H9 (cell line): ENCODE measurements at regions not wholly inside any gene's neighbourhood (a gene's known extent, or its start where the extent isn't known, plus 50 kb on each side); places are given as distances from the start of the nearest gene placed in this dataset.

Experiments used
- DNase-seq: peaks from one replicate; pipeline ENCODE4 v3.0.0-alpha.2; 2017
- H2AFZ ChIP-seq: one replicate; pipeline ENCODE4 v1.6.1; 2013; ENCODE audit warnings: mild to moderate bottlenecking, low read length, control low read depth, moderate library complexity
- H2AK5ac ChIP-seq: 2 replicates; pipeline ENCODE4 v1.6.1; 2013; ENCODE audit warnings: low read length, control low read depth, mixed read lengths; ENCODE audit not compliant: insufficient read length
- H2BK120ac ChIP-seq: one replicate; pipeline ENCODE4 v1.6.1; 2013; ENCODE audit warnings: low read depth, mild to moderate bottlenecking, low read length, control low read depth, inconsistent platforms; ENCODE audit not compliant: poor library complexity, severe bottlenecking
- H2BK12ac ChIP-seq: 2 replicates; pipeline ENCODE4 v1.6.1; 2013; ENCODE audit warnings: low read length, control low read depth, mixed read lengths, low read depth; ENCODE audit not compliant: insufficient read length
- H2BK15ac ChIP-seq: 2 replicates; pipeline ENCODE4 v1.6.1; 2013; ENCODE audit warnings: low read depth, low read length, control low read depth
- H2BK20ac ChIP-seq: one replicate; pipeline ENCODE4 v1.6.1; 2013; ENCODE audit warnings: low read depth, mild to moderate bottlenecking, low read length, control low read depth, inconsistent platforms; ENCODE audit not compliant: poor library complexity, severe bottlenecking
- H2BK5ac ChIP-seq: 2 replicates; pipeline ENCODE4 v1.6.1; 2013; ENCODE audit warnings: low read length, control low read depth, mixed read lengths; ENCODE audit not compliant: insufficient read length
- H3K14ac ChIP-seq: 2 replicates; pipeline ENCODE4 v1.6.1; 2013; ENCODE audit warnings: low read length, control low read depth; ENCODE audit not compliant: insufficient read depth
- H3K18ac ChIP-seq: 2 replicates; pipeline ENCODE4 v1.6.1; 2013; ENCODE audit warnings: low read depth, mild to moderate bottlenecking, mixed read lengths, low read length, control low read depth; ENCODE audit not compliant: insufficient read length
- H3K23ac ChIP-seq: 2 replicates; pipeline ENCODE4 v1.6.1; 2013; ENCODE audit warnings: low read length, control low read depth, mixed read lengths, low read depth; ENCODE audit not compliant: insufficient read length
- H3K23me2 ChIP-seq: 2 replicates; pipeline ENCODE4 v1.6.1; 2013; ENCODE audit warnings: low read depth, mild to moderate bottlenecking, mixed read lengths, low read length, control low read depth; ENCODE audit not compliant: insufficient read length, poor library complexity, severe bottlenecking
- H3K27ac ChIP-seq: 2 replicates; pipeline ENCODE4 v1.5.1; 2013; ENCODE audit warnings: low read length, control low read depth, mixed read lengths, low read depth; ENCODE audit not compliant: insufficient read length
- H3K27me3 ChIP-seq: 2 replicates; pipeline ENCODE4 v1.6.1; 2013; ENCODE audit warnings: low read length, control low read depth, inconsistent platforms; ENCODE audit not compliant: insufficient read depth
- H3K4ac ChIP-seq: 2 replicates; pipeline ENCODE4 v1.6.1; 2013; ENCODE audit warnings: low read depth, mild to moderate bottlenecking, control low read depth, inconsistent platforms, low read length, moderate library complexity
- H3K4me1 ChIP-seq: 2 replicates; pipeline ENCODE4 v1.6.1; 2013; ENCODE audit warnings: low read length, control low read depth, inconsistent platforms; ENCODE audit not compliant: insufficient read depth
- H3K4me2 ChIP-seq: 2 replicates; pipeline ENCODE4 v1.6.1; 2013; ENCODE audit warnings: low read length, control low read depth, mixed read lengths; ENCODE audit not compliant: insufficient read length, insufficient read depth
- H3K56ac ChIP-seq: 2 replicates; pipeline ENCODE4 v1.6.1; 2013; ENCODE audit warnings: low read depth, mild to moderate bottlenecking, mixed read lengths, low read length, control low read depth; ENCODE audit not compliant: insufficient read length
- H3K79me1 ChIP-seq: 2 replicates; pipeline ENCODE4 v1.6.1; 2013; ENCODE audit warnings: low read depth, mild to moderate bottlenecking, moderate library complexity, low read length, control low read depth, inconsistent platforms; ENCODE audit not compliant: insufficient read depth, poor library complexity, severe bottlenecking
- H3K79me2 ChIP-seq: 2 replicates; pipeline ENCODE4 v1.6.1; 2013; ENCODE audit warnings: low read length, control low read depth, inconsistent platforms; ENCODE audit not compliant: insufficient read depth
- H3K9ac ChIP-seq: 2 replicates; pipeline ENCODE4 v1.6.1; 2013; ENCODE audit warnings: low read length, control low read depth, mixed read lengths; ENCODE audit not compliant: insufficient read length; ENCODE audit errors: extremely low read depth
- H3K9me3 ChIP-seq: one replicate; pipeline ENCODE4 v1.6.1; 2013; ENCODE audit warnings: low read depth, low read length, inconsistent platforms; ENCODE audit not compliant: control insufficient read depth
- H3T11ph ChIP-seq: one replicate; pipeline ENCODE4 v1.6.1; 2013; ENCODE audit warnings: mild to moderate bottlenecking, low read length, control low read depth, inconsistent platforms
- H4K20me1 ChIP-seq: one replicate; pipeline ENCODE4 v1.6.1; 2013; ENCODE audit not compliant: control insufficient read depth, insufficient read length, insufficient read depth
- H4K5ac ChIP-seq: 2 replicates; pipeline ENCODE4 v1.6.1; 2013; ENCODE audit warnings: low read depth, mild to moderate bottlenecking, mixed read lengths, low read length, control low read depth; ENCODE audit not compliant: insufficient read length
- H4K8ac ChIP-seq: replicated peaks from 2 replicates; pipeline ENCODE4 v1.6.1; 2013; ENCODE audit warnings: low read length, control low read depth, mixed read lengths, low read depth; ENCODE audit not compliant: insufficient read length
- H4K91ac ChIP-seq: 2 replicates; pipeline ENCODE4 v1.6.1; 2013; ENCODE audit warnings: low read depth, mild to moderate bottlenecking, moderate library complexity, mixed read lengths, low read length, control low read depth; ENCODE audit not compliant: insufficient read length
- H3K27ac Mint-ChIP-seq, 3 experiments: 2 replicates in 2 of 3; 3 replicates in 1 of 3; pipeline ENCODE4 v1.8.0; 2020 to 2021; ENCODE audit warnings: mixed read lengths in 3 of 3, mild to moderate bottlenecking in 1 of 3, moderate library complexity in 1 of 3
- H3K27me3 Mint-ChIP-seq: 2 replicates; pipeline ENCODE4 v1.8.0; 2021; ENCODE audit warnings: low read depth, mild to moderate bottlenecking, moderate library complexity, mixed read lengths
- H3K36me3 Mint-ChIP-seq, 3 experiments: 2 replicates in 2 of 3; 3 replicates in 1 of 3; pipeline ENCODE4 v1.8.0; 2020 to 2021; ENCODE audit warnings: low read depth in 3 of 3, mixed read lengths in 3 of 3; ENCODE audit not compliant: insufficient read depth in 1 of 3
- H3K4me1 Mint-ChIP-seq, 2 experiments: 2 replicates each; pipeline ENCODE4 v1.8.0; 2020; ENCODE audit warnings: mixed read lengths in 2 of 2
- H3K4me3 Mint-ChIP-seq, 2 experiments: 2 replicates in 1 of 2; 3 replicates in 1 of 2; pipeline ENCODE4 v1.8.0; 2020 to 2021; ENCODE audit warnings: mild to moderate bottlenecking in 2 of 2, mixed read lengths in 2 of 2, moderate library complexity in 1 of 2
- H3K9me3 Mint-ChIP-seq, 2 experiments: 2 replicates in 1 of 2; 3 replicates in 1 of 2; pipeline ENCODE4 v1.8.0; 2020; ENCODE audit warnings: mild to moderate bottlenecking in 2 of 2, mixed read lengths in 2 of 2, moderate library complexity in 1 of 2
- CTCF ChIP-seq: fragments of 200-600 bp; sonication (generic); conservative IDR thresholded peaks from 3 replicates; pipeline ENCODE4 v1.8.0; 2021; ENCODE audit warnings: antibody characterized with exemption, mild to moderate bottlenecking
- WGBS: extraction: QIAGEN DNeasy Blood & Tissue Kit; methylation state at CpG from one replicate; pipeline ENCODE4 v1.1.7; 2013; ENCODE audit warnings: missing lambda C conversion rate, low lambda C conversion rate, mixed read lengths; ENCODE audit not compliant: insufficient read length; ENCODE audit errors: extremely low coverage; 5-methylcytosine and 5-hydroxymethylcytosine counted together

- H2BK120ac ChIP-seq: no peak overlapping the region
- DNase-seq: no peak
- no CpG with 5 or more reads among the region's 2 CpGs for WGBS
- H4K5ac ChIP-seq: no peak overlapping the region
- no peaks in the 10 kb centered on the region for H3K9me3 ChIP-seq
- H2BK5ac ChIP-seq: no peak overlapping the region
- no peaks in the 10 kb centered on the region for H3K4me1 ChIP-seq
- no peak for TF ChIP-seq CTCF
- H4K8ac ChIP-seq: no peak overlapping the region
- no peak overlapping the region for H2BK20ac ChIP-seq
- Mint-ChIP-seq H3K9me3 (peaks cover 33 to 36% of the 10 kb centered on the region in 2 experiments), H3K27ac (no peak overlapping the region), H3K27me3 (no peaks in the 10 kb centered on the region; the same call in 1 of the 2 replicates), H3K4me3 (no peak overlapping the region), H3K36me3 (peaks cover 4 to 24% (median 5%) of the 10 kb centered on the region in 3 experiments), H3K4me1 (no peaks in the 10 kb centered on the region)
- no peaks in the 10 kb centered on the region for H4K20me1 ChIP-seq
- no peak overlapping the region for H4K91ac ChIP-seq
- no peak overlapping the region for H2AK5ac ChIP-seq
- no peak overlapping the region for H2AFZ ChIP-seq
- no peaks in the 10 kb centered on the region for H3K27me3 ChIP-seq
- H2BK12ac ChIP-seq: no peak overlapping the region
- H3K79me1 ChIP-seq: no peaks in the 10 kb centered on the region
- no peaks in the 10 kb centered on the region for H3K79me2 ChIP-seq
- H3K14ac ChIP-seq: no peak overlapping the region
- H3K27ac ChIP-seq: no peak overlapping the region
- no peak overlapping the region for H3K18ac ChIP-seq
- H3K4ac ChIP-seq: no peak overlapping the region
- no peaks in the 10 kb centered on the region for H3K23me2 ChIP-seq
- H3K4me2 ChIP-seq: no peak overlapping the region
- no peak overlapping the region for H3K56ac ChIP-seq
- H3K9ac ChIP-seq: no peak overlapping the region
- no peak overlapping the region for H2BK15ac ChIP-seq
- H3T11ph ChIP-seq: no peak overlapping the region
- H3K23ac ChIP-seq: no peak overlapping the region
Observed at GRCh38 chr21:34252751-34253150, 111.1 kb upstream of the KCNE2 start.
